B cell (primary cell): ENCODE measurements at regions not wholly inside any gene's neighbourhood (a gene's known extent, or its start where the extent isn't known, plus 50 kb on each side); places are given as distances from the start of the nearest gene placed in this dataset.

Source experiments
- EZH2 ChIP-seq: IDR thresholded peaks from 2 replicates; pipeline ENCODE4 v1.6.1; 2012; ENCODE audit warnings: borderline replicate concordance, low read depth, mild to moderate bottlenecking, moderate library complexity, low read length; ENCODE audit not compliant: insufficient read depth, poor library complexity, severe bottlenecking
- TF ChIP-seq, protein P1 (sequence below): fragments of 200-600 bp; IDR thresholded peaks from one replicate; pipeline ENCODE4 v1.8.0; 2022; ENCODE audit warnings: antibody characterized with exemption, mild to moderate bottlenecking

DNA sequence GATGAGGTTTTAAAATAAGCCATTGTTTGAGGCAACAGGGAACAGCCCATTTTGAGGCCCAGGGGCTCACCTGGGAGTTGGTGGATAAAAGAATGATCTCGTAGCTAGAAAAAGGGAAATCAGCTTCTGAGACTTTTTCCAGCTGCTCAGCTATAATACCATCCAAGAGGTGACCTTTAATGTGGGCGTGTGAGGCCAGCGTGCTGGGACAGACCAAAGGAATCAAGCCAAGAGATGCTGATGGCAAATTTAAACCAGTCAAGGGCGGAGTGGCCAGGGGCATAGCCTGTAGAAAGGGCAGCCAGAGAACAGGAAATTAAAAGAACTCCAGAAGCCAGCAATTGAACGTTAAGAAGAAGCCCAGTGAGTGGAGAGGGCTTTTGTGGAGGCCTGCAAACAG is 132.6 kb downstream of the IER5 start:
- TF ChIP-seq, protein P1, sequence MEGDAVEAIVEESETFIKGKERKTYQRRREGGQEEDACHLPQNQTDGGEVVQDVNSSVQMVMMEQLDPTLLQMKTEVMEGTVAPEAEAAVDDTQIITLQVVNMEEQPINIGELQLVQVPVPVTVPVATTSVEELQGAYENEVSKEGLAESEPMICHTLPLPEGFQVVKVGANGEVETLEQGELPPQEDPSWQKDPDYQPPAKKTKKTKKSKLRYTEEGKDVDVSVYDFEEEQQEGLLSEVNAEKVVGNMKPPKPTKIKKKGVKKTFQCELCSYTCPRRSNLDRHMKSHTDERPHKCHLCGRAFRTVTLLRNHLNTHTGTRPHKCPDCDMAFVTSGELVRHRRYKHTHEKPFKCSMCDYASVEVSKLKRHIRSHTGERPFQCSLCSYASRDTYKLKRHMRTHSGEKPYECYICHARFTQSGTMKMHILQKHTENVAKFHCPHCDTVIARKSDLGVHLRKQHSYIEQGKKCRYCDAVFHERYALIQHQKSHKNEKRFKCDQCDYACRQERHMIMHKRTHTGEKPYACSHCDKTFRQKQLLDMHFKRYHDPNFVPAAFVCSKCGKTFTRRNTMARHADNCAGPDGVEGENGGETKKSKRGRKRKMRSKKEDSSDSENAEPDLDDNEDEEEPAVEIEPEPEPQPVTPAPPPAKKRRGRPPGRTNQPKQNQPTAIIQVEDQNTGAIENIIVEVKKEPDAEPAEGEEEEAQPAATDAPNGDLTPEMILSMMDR, result no peak
- no peak for TF ChIP-seq EZH2
